ENCODE measurements at regions not wholly inside any gene's neighbourhood (a gene's known extent, or its start where the extent isn't known, plus 50 kb on each side); places are given as distances from the start of the nearest gene placed in this dataset.
"Not testable (repeated sequence)": the region's sequence is repeated elsewhere in the genome, so short reads cannot be mapped to it uniquely, and the experiment has no call there.

DNA sequence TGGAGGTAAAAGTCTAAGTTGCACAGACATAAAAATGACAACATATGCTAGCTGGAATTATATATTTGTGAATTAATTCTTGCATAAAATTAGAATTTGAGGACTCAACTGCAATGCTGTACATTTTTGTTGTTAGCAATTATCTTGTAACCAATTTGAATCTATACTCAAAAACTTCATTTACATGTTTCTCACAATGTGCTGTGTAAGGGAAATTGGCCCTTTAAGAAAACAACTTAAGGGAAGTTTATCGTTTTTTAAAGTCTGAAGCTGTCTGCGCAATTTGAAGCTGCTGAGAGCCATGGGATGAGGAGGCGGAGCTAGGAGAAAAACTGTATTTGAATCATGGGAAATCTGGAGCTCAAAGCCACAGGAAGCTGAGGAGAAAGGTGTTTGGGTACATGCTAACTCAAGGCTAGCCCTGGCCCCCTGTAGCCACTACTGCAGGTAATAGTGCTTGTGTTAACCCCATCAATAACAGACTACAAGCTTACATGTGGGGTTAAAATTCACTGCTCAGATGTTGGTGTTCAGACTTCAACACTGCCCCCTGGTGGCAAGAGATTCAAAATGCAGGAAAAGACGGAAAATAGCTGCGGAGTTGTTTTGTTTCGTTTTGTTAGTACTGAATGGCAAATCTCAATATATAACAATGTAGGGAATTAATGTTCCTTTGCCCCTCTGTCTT lies 126.1 kb downstream of the BRD1 start:
- Histone ChIP-seq H3K27me3 (replicated peaks in 1 of 2; ENCODE audit: control insufficient read depth in 2 of 2, extremely low read depth in 1 of 2, insufficient read depth in 2 of 2, low read length in 1 of 2) (peaks cover 0 to 47% of the 10 kb centered on the region in 2 experiments), H3K36me3 (ENCODE audit: control insufficient read depth in 2 of 2, extremely low read depth in 1 of 2, insufficient read depth in 1 of 2, low read length in 1 of 2) (no peaks in the 10 kb centered on the region), H3K4me3 (ENCODE audit: control insufficient read depth in 1 of 2, extremely low read depth in 1 of 2, low read length in 1 of 2) (no peak overlapping the region), H3K4me1 (ENCODE audit: control insufficient read depth in 1 of 2, extremely low read depth in 1 of 2, insufficient read depth in 2 of 2, low read length in 2 of 2) (peaks cover 0 to 16% of the 10 kb centered on the region in 2 experiments), H3K27ac (ENCODE audit: low read length) (no peak overlapping the region), H3K9me3 (no peaks in the 10 kb centered on the region)
- no peak overlapping the region for H3K27ac Mint-ChIP-seq
- peaks cover 6 to 8% (median 8%) of the 10 kb centered on the region in 3 donors for H3K4me1 Mint-ChIP-seq
- POLR2A ChIA-PET, result no interaction called here
- CTCF ChIA-PET, result interaction anchor here in 1 of 2 donors (0.5 kb wide), 1 partner anchor 128 kb away, joined by 4 read pairs; no protein-coding TSS in a partner anchor
- H3K36me3 Mint-ChIP-seq, result peaks cover 2% of the 10 kb centered on the region
- peaks cover 16 to 31% of the 10 kb centered on the region in 2 donors for H3K27me3 Mint-ChIP-seq
- peaks cover 5 to 16% (median 11%) of the 10 kb centered on the region in 3 donors for H3K9me3 Mint-ChIP-seq
- no peak for ATAC-seq (replicated peaks in 1 of 4)
- DNase-seq, result peak in 1 of 35 experiments; percentile 27
- H3K4me3 Mint-ChIP-seq, result no peak overlapping the region
- WGBS (ENCODE audit: insufficient coverage), result no CpG with 5 or more reads among the region's 6 CpGs

DNA sequence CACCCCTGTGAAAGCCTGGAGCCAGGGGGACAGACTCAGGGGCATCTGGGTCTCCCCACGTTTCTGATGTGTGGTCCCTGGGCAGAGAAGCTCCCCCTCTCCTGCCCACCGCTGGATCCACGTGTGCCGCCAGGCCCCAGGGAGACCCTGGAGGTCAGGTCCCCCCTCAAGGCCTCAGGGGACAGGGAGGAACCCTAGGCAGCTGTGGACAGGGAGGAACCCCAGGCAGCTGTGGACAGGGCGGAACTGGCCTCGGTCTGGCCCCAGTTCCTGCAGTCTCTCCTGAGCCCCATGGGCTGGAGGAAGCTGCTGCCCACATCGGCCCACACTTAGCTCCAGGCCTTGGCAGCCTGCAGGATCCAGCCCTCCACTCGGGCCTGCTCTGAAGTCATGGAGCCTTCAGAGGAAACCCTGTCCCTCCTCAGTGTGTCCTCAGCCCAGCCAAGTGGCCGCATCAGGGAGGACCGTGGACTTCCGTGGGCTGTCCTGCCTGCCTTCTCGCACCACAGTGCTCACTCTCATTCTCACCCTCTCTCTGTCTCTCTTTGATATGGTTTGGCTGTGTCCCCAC lies 127.7 kb downstream of the BRD1 start:
- CTCF ChIA-PET, result no interaction called here
- DNase-seq (no peak), ATAC-seq (replicated peaks in 1 of 4) (no peak)
- H3K4me1 ChIP-seq (ENCODE audit: control insufficient read depth in 1 of 2, extremely low read depth in 1 of 2, insufficient read depth in 2 of 2, low read length in 2 of 2), result peaks cover 0 to 6% of the 10 kb centered on the region in 2 experiments
- Mint-ChIP-seq H3K4me1 (no peaks in the 10 kb centered on the region), H3K27me3 (peaks cover 11 to 22% of the 10 kb centered on the region in 2 donors), H3K4me3 (no peak overlapping the region), H3K9me3 (peaks cover 5 to 19% (median 14%) of the 10 kb centered on the region in 3 donors), H3K27ac (no peak overlapping the region), H3K36me3 (peaks cover 2% of the 10 kb centered on the region)
- H3K27me3 ChIP-seq (replicated peaks in 1 of 2; ENCODE audit: control insufficient read depth in 2 of 2, extremely low read depth in 1 of 2, insufficient read depth in 2 of 2, low read length in 1 of 2), result peaks cover 0 to 37% of the 10 kb centered on the region in 2 experiments
- 84% methylated on average over 6 of the region's 12 CpGs for WGBS (ENCODE audit: insufficient coverage)
- no peak overlapping the region for H3K4me3 ChIP-seq (ENCODE audit: control insufficient read depth in 1 of 2, extremely low read depth in 1 of 2, low read length in 1 of 2)
- no peaks in the 10 kb centered on the region for H3K36me3 ChIP-seq (ENCODE audit: control insufficient read depth in 2 of 2, extremely low read depth in 1 of 2, insufficient read depth in 1 of 2, low read length in 1 of 2)
- H3K9me3 ChIP-seq, result no peaks in the 10 kb centered on the region
- POLR2A ChIA-PET, result no interaction called here
- H3K27ac ChIP-seq (ENCODE audit: low read length), result no peak overlapping the region

DNA sequence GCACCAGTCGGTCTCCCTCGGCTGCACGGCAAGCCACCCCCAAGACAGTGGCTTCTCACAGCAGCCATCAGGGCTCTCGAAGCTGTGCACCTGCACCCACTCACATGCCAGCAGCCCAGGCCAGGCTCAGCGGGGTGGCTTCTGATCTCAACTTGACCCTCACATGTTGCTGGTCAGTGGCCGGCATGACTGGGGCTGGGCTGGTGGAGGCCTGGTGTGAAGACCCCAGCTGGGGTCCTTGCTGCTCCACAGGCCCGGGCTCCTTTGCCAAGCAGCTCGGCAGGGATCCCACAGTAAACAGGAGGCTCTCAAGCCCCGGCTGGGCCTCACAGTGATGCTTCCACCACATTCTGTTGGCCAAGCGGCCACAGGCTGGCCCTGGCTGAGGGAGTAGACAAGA lies 128.2 kb downstream of the BRD1 start:
- Histone ChIP-seq H3K4me1 (ENCODE audit: control insufficient read depth in 1 of 2, extremely low read depth in 1 of 2, insufficient read depth in 2 of 2, low read length in 2 of 2) (peaks cover 0 to under 1% of the 10 kb centered on the region in 2 experiments), H3K27me3 (replicated peaks in 1 of 2; ENCODE audit: control insufficient read depth in 2 of 2, extremely low read depth in 1 of 2, insufficient read depth in 2 of 2, low read length in 1 of 2) (peaks cover 0 to 37% of the 10 kb centered on the region in 2 experiments), H3K9me3 (no peaks in the 10 kb centered on the region), H3K36me3 (ENCODE audit: control insufficient read depth in 2 of 2, extremely low read depth in 1 of 2, insufficient read depth in 1 of 2, low read length in 1 of 2) (no peaks in the 10 kb centered on the region), H3K27ac (ENCODE audit: low read length) (no peak overlapping the region), H3K4me3 (ENCODE audit: control insufficient read depth in 1 of 2, extremely low read depth in 1 of 2, low read length in 1 of 2) (no peak overlapping the region)
- Mint-ChIP-seq H3K27me3 (peaks cover 11 to 19% of the 10 kb centered on the region in 2 donors), H3K36me3 (peaks cover 2% of the 10 kb centered on the region), H3K9me3 (peaks cover 5 to 19% (median 14%) of the 10 kb centered on the region in 3 donors), H3K4me1 (no peaks in the 10 kb centered on the region), H3K27ac (no peak overlapping the region), H3K4me3 (no peak overlapping the region)
- ATAC-seq (replicated peaks in 1 of 4) (no peak), DNase-seq (no peak)
- ChIA-PET POLR2A (no interaction called here), CTCF (no interaction called here)
- WGBS (ENCODE audit: insufficient coverage), result 75% methylated on average over 10 of the region's 10 CpGs

DNA sequence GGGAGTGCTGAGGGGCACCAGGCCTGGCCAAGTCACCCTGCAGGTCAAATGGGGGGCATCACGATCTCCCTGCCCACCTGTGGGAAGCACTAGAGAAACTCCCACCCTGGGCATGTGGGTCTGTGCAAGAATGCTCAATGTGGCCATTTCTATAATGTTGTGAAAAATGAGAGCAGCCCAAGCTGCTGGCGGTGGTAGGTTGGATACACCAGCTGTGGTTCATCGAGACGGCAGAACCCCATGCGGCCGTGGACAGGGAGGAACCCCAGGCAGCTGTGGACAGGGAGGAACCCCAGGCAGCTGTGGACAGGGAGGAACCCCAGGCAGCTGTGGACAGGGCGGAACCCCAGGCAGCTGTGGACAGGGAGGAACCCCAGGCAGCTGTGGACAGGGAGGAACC lies 129.1 kb downstream of the BRD1 start:
- CTCF ChIA-PET; H3K4me1 Mint-ChIP-seq; H3K4me3 ChIP-seq (ENCODE audit: control insufficient read depth in 1 of 2, extremely low read depth in 1 of 2, low read length in 1 of 2); H3K36me3 Mint-ChIP-seq; DNase-seq; ATAC-seq (replicated peaks in 1 of 4); H3K9me3 ChIP-seq; H3K4me1 ChIP-seq (ENCODE audit: control insufficient read depth in 1 of 2, extremely low read depth in 1 of 2, insufficient read depth in 2 of 2, low read length in 2 of 2); H3K27ac ChIP-seq (ENCODE audit: low read length); POLR2A ChIA-PET; H3K4me3 Mint-ChIP-seq; H3K27ac Mint-ChIP-seq; H3K36me3 ChIP-seq (ENCODE audit: control insufficient read depth in 2 of 2, extremely low read depth in 1 of 2, insufficient read depth in 1 of 2, low read length in 1 of 2): not testable (repeated sequence)
- H3K27me3 ChIP-seq (replicated peaks in 1 of 2; ENCODE audit: control insufficient read depth in 2 of 2, extremely low read depth in 1 of 2, insufficient read depth in 2 of 2, low read length in 1 of 2), result peaks cover 0 to 35% of the 10 kb centered on the region in 2 experiments
- WGBS (ENCODE audit: insufficient coverage), result 86% methylated on average over 7 of the region's 7 CpGs
- Mint-ChIP-seq H3K27me3 (peaks cover 9 to 13% of the 10 kb centered on the region in 2 donors), H3K9me3 (peaks cover 5 to 19% (median 14%) of the 10 kb centered on the region in 3 donors)

DNA sequence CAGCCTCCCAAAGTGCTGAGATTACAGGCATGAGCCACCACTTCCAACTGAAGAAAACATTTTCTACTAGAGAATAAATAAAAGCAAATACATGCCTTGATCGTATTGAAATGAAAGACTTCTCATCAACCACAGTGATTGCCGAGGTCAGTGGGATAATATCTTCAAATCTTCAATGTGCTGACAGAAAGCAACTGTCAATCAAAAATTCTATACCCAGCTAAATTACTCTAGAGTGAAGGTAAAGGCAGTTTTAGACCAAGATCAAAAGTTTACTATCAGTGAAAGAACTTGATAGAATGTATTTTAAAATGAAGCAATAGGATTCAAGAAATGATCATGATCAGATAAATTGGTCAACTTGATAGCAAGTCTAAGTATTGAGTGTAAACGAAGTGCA lies 130.6 kb downstream of the BRD1 start:
- peaks cover 0 to 38% of the 10 kb centered on the region in 2 experiments for H3K27me3 ChIP-seq (replicated peaks in 1 of 2; ENCODE audit: control insufficient read depth in 2 of 2, extremely low read depth in 1 of 2, insufficient read depth in 2 of 2, low read length in 1 of 2)
- Mint-ChIP-seq H3K27ac (no peak overlapping the region), H3K9me3 (peaks cover 5 to 15% (median 14%) of the 10 kb centered on the region in 3 donors), H3K4me3 (no peak overlapping the region), H3K36me3 (peaks cover 2% of the 10 kb centered on the region), H3K4me1 (peaks cover 4 to 11% (median 7%) of the 10 kb centered on the region in 3 donors), H3K27me3 (peaks cover 7 to 11% of the 10 kb centered on the region in 2 donors)
- 80% methylated on average over 1 of the region's 3 CpGs for WGBS (ENCODE audit: insufficient coverage)
- no peak for DNase-seq
- ATAC-seq (replicated peaks in 1 of 4), result no peak
- no peak overlapping the region for H3K27ac ChIP-seq (ENCODE audit: low read length)
- H3K9me3 ChIP-seq, result no peaks in the 10 kb centered on the region
- H3K4me1 ChIP-seq (ENCODE audit: control insufficient read depth in 1 of 2, extremely low read depth in 1 of 2, insufficient read depth in 2 of 2, low read length in 2 of 2), result peaks cover 0 to 10% of the 10 kb centered on the region in 2 experiments
- H3K36me3 ChIP-seq (ENCODE audit: control insufficient read depth in 2 of 2, extremely low read depth in 1 of 2, insufficient read depth in 1 of 2, low read length in 1 of 2), result no peaks in the 10 kb centered on the region
- POLR2A ChIA-PET, result no interaction called here
- CTCF ChIA-PET, result no interaction called here
- H3K4me3 ChIP-seq (ENCODE audit: control insufficient read depth in 1 of 2, extremely low read depth in 1 of 2, low read length in 1 of 2), result no peak overlapping the region

DNA sequence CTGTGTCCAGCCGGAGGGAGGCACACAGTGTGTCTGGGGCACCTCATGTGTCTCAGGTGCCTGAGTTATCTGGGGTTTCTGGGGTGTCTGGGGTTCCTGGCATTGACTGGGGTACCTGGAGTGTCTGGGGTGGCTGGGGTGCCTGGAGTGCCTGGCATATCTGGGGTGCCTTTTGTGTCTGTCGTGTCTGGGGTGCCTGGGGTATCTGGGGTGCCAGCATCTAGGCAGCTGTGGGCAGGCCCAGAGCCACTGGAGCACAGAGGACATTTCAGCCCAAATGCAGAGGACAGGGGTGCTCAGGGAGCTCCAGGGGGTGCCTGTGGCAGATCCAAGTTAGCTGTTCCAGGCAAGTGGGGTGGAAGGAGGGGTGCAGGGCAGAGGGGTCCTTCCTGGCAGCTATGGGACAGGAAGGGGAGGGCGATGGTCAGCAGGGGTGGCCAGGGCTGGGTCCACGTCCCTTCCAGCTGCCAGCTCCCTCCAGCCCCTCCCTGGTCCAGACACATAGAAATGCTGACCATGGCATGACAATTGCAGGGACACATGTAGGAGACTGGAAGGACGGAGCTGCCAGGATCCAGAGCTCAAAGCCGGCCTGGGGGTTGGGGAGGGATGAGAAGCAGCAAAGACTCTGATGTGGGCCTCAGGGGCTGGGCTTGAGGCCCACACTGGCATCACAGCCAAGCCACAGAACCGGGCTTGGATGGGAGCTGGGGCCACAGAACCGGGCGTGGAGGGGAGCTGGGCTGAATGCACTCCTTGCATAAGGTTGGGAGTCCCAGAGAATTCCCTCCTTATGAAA lies 133.0 kb downstream of the BRD1 start:
- no peak for DNase-seq
- H3K27ac ChIP-seq (ENCODE audit: low read length), result no peak overlapping the region
- Mint-ChIP-seq H3K9me3 (peaks cover 5 to 10% (median 9%) of the 10 kb centered on the region in 3 donors), H3K27me3 (peaks cover 0 to 5% of the 10 kb centered on the region in 2 donors), H3K4me3 (no peak overlapping the region), H3K4me1 (peaks cover 5 to 11% (median 7%) of the 10 kb centered on the region in 3 donors), H3K36me3 (peaks cover 2% of the 10 kb centered on the region), H3K27ac (no peak overlapping the region)
- 76% methylated on average over 7 of the region's 9 CpGs for WGBS (ENCODE audit: insufficient coverage)
- POLR2A ChIA-PET, result no interaction called here
- no peaks in the 10 kb centered on the region for H3K9me3 ChIP-seq
- H3K36me3 ChIP-seq (ENCODE audit: control insufficient read depth in 2 of 2, extremely low read depth in 1 of 2, insufficient read depth in 1 of 2, low read length in 1 of 2), result no peaks in the 10 kb centered on the region
- H3K27me3 ChIP-seq (replicated peaks in 1 of 2; ENCODE audit: control insufficient read depth in 2 of 2, extremely low read depth in 1 of 2, insufficient read depth in 2 of 2, low read length in 1 of 2), result peaks cover 0 to 47% of the 10 kb centered on the region in 2 experiments
- ATAC-seq (replicated peaks in 1 of 4), result no peak
- peaks cover 0 to 10% of the 10 kb centered on the region in 2 experiments for H3K4me1 ChIP-seq (ENCODE audit: control insufficient read depth in 1 of 2, extremely low read depth in 1 of 2, insufficient read depth in 2 of 2, low read length in 2 of 2)
- H3K4me3 ChIP-seq (ENCODE audit: control insufficient read depth in 1 of 2, extremely low read depth in 1 of 2, low read length in 1 of 2), result no peak overlapping the region
- CTCF ChIA-PET, result interaction anchor here in 1 of 2 donors (0.6 kb wide), 1 partner anchor 492 kb away, joined by 7 read pairs; no protein-coding TSS in a partner anchor

All from T-cell (primary cell).